ENCODE measurements at regions not wholly inside any gene's neighbourhood (a gene's known extent, or its start where the extent isn't known, plus 50 kb on each side); places are given as distances from the start of the nearest gene placed in this dataset.

DNA sequence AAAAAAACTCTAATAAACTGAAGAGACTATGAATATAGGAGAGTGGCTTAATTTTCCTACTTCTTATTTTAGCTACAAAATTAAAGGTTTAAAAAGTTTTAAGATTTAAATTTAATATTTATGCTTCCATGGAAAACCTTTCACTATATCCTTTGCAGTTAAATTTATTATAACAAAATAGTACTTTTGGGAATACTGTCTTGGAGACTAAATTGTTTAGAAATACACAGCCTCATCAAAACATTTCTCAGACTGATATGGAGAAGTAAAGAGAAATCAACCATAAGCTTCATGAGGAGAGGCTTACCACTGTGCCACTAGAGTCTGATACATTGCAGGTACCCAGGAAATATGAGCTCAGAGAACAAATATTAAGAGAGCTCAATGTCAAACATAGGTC, 436.5 kb downstream of the KCTD12 start:
- H3K4me1 ChIP-seq (replicated peaks in 1 of 4; ENCODE audit: control insufficient read depth in 3 of 4, insufficient read depth in 4 of 4, low read length in 3 of 4): no peaks in the 10 kb centered on the region
- DNase-seq (ENCODE audit: low read depth in 1 of 2, low spot score in 2 of 2): no peak
- no peak overlapping the region for H3K27ac ChIP-seq (ENCODE audit: low read depth, low read length)
- H3K18ac ChIP-seq (ENCODE audit: extremely low read depth, low read length): no peak overlapping the region
- 0 out of 4 replicates have a peak, but pooled peaks cover 0 to 2% of the 10 kb centered on the region in 2 experiments for H3K9me3 ChIP-seq (ENCODE audit: insufficient read depth in 2 of 2, low read depth in 1 of 2, low read length in 1 of 2)
- H3K27me3 ChIP-seq (replicated peaks in 1 of 4; ENCODE audit: control insufficient read depth in 3 of 4, extremely low read depth in 1 of 4, insufficient read depth in 3 of 4, low read length in 3 of 4): no peaks in the 10 kb centered on the region
- H3K4me2 ChIP-seq (ENCODE audit: insufficient read depth in 1 of 2, low read depth in 2 of 2, low read length in 2 of 2): no peak overlapping the region
- no peak overlapping the region for H3K14ac ChIP-seq (ENCODE audit: insufficient read length)
- no peak overlapping the region for H2BK120ac ChIP-seq (replicated peaks; ENCODE audit: low read depth, low read length)
- H4K5ac ChIP-seq (ENCODE audit: insufficient read length, low read depth, low read length): no peak overlapping the region
- no peaks in the 10 kb centered on the region for H3K79me1 ChIP-seq (ENCODE audit: low read depth, low read length)
- H2BK5ac ChIP-seq (ENCODE audit: low read depth, low read length): no peak overlapping the region
- H3K79me2 ChIP-seq (ENCODE audit: control insufficient read depth in 1 of 2, insufficient read depth in 2 of 2, low read length in 2 of 2): no peaks in the 10 kb centered on the region
- H3K4ac ChIP-seq (replicated peaks; ENCODE audit: insufficient read length, low read depth, low read length): no peak overlapping the region
- H3K9ac ChIP-seq (replicated peaks in 1 of 4; ENCODE audit: extremely low read depth in 1 of 4, low read depth in 3 of 4, low read length in 3 of 4): no peak overlapping the region
- H3K23me2 ChIP-seq (ENCODE audit: low read depth, low read length): no peaks in the 10 kb centered on the region
- no peak overlapping the region for H3K4me3 ChIP-seq (ENCODE audit: extremely low read depth in 1 of 4, insufficient read depth in 2 of 4, low read depth in 3 of 4, low read length in 4 of 4)
- POLR2A ChIA-PET (ENCODE audit: partially characterized antibody): no interaction called here
- H2BK12ac ChIP-seq (ENCODE audit: low read depth, low read length): no peak overlapping the region
- TF ChIP-seq RBBP5 (IDR thresholded peaks at IDR 0.05; ENCODE audit: borderline replicate concordance, low read depth, low read length) (no peak), TAF1 (IDR thresholded peaks at IDR 0.05; ENCODE audit: low read depth, low read length) (no peak), POLR2A (IDR thresholded peaks at IDR 0.05; ENCODE audit: control extremely low read depth in 1 of 2, low read depth in 2 of 2, low read length in 2 of 2) (no peak), BCL11A (IDR thresholded peaks at IDR 0.05; ENCODE audit: low read depth in 2 of 2, low read length in 2 of 2) (no peak)
- TF ChIP-seq, protein P1, sequence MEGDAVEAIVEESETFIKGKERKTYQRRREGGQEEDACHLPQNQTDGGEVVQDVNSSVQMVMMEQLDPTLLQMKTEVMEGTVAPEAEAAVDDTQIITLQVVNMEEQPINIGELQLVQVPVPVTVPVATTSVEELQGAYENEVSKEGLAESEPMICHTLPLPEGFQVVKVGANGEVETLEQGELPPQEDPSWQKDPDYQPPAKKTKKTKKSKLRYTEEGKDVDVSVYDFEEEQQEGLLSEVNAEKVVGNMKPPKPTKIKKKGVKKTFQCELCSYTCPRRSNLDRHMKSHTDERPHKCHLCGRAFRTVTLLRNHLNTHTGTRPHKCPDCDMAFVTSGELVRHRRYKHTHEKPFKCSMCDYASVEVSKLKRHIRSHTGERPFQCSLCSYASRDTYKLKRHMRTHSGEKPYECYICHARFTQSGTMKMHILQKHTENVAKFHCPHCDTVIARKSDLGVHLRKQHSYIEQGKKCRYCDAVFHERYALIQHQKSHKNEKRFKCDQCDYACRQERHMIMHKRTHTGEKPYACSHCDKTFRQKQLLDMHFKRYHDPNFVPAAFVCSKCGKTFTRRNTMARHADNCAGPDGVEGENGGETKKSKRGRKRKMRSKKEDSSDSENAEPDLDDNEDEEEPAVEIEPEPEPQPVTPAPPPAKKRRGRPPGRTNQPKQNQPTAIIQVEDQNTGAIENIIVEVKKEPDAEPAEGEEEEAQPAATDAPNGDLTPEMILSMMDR (IDR thresholded peaks at IDR 0.05; ENCODE audit: control extremely low read depth in 1 of 3, insufficient read depth in 1 of 3, low read depth in 1 of 3, low read length in 3 of 3): no peak
- H4K91ac ChIP-seq (replicated peaks; ENCODE audit: insufficient read length, low read length): no peak overlapping the region
- no peak overlapping the region for H4K8ac ChIP-seq (ENCODE audit: extremely low read depth, insufficient read depth, low read length)
- no peak overlapping the region for H2BK20ac ChIP-seq (ENCODE audit: low read length)
- no peak overlapping the region for H3K23ac ChIP-seq (ENCODE audit: insufficient read length)
- H2AFZ ChIP-seq (ENCODE audit: low read length): no peak overlapping the region
- no peak overlapping the region for H2BK15ac ChIP-seq (ENCODE audit: low read length)
- FAIRE-seq: no peak
- CTCF ChIA-PET (ENCODE audit: partially characterized antibody): interaction anchor here (1.0 kb wide), 1 partner anchor 24 kb away, joined by 3 read pairs; no protein-coding TSS in a partner anchor
- no peak overlapping the region for H2AK5ac ChIP-seq (ENCODE audit: low read depth, low read length)
- H3K36me3 ChIP-seq (ENCODE audit: control insufficient read depth in 2 of 4, insufficient read depth in 4 of 4, low read length in 3 of 4): no peaks in the 10 kb centered on the region
- H3K56ac ChIP-seq (replicated peaks; ENCODE audit: insufficient read length, low read depth, low read length): no peak overlapping the region
- no peaks in the 10 kb centered on the region for H4K20me1 ChIP-seq (replicated peaks in 1 of 2; ENCODE audit: control insufficient read depth in 1 of 2, insufficient read depth in 2 of 2, low read length in 2 of 2)

Measured in H1 (cell line).